ENCODE measurements at regions not wholly inside any gene's neighbourhood (a gene's known extent, or its start where the extent isn't known, plus 50 kb on each side); places are given as distances from the start of the nearest gene placed in this dataset.

DNA sequence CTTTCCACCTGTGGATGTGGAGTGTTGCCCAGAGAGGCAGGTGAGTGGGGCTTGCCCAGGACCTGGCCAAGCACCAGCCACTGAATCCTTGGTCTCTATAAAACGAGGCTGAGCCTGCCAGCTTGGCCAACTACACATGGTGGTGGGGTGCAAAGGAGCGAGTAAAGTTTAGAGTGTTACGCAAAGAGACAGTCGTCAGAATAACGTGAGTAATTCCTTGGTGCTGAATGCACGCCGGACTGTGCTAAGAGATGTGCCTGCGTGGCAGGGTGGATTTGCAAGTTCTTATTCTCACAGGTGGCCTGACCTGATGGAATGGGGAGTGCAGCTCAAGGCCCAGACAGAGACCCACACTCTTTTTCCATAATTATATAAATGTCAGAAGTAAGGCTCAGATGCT, 88.6 kb upstream of the B3GAT1 start:
- TF ChIP-seq, protein P1, sequence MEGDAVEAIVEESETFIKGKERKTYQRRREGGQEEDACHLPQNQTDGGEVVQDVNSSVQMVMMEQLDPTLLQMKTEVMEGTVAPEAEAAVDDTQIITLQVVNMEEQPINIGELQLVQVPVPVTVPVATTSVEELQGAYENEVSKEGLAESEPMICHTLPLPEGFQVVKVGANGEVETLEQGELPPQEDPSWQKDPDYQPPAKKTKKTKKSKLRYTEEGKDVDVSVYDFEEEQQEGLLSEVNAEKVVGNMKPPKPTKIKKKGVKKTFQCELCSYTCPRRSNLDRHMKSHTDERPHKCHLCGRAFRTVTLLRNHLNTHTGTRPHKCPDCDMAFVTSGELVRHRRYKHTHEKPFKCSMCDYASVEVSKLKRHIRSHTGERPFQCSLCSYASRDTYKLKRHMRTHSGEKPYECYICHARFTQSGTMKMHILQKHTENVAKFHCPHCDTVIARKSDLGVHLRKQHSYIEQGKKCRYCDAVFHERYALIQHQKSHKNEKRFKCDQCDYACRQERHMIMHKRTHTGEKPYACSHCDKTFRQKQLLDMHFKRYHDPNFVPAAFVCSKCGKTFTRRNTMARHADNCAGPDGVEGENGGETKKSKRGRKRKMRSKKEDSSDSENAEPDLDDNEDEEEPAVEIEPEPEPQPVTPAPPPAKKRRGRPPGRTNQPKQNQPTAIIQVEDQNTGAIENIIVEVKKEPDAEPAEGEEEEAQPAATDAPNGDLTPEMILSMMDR (conservative IDR thresholded peaks at IDR 0.05; ENCODE audit: low read length) = no peak
- no peak for TF ChIP-seq EZH2phosphoT487 (IDR thresholded peaks at IDR 0.05; ENCODE audit: borderline replicate concordance)

Data from Loucy (cell line).